GM12878 (cell line): ENCODE measurements at regions not wholly inside any gene's neighbourhood (a gene's known extent, or its start where the extent isn't known, plus 50 kb on each side); places are given as distances from the start of the nearest gene placed in this dataset.
A peak's percentile ranks its signal among the peaks of the same experiment; 100 is the strongest.

ENCODE experiments used
- ATAC-seq: fragments of 200-7000 bp; cut with Tn5 transposase; 3 replicates; pipeline ENCODE4 v1.9.1; 2020; ENCODE audit warnings: mild to moderate bottlenecking, moderate library complexity
- BruUV-seq: library from RNA; stranded (reverse); fragments of 400-500 nt; replicated peaks from 2 replicates; lab custom pipeline; 2021; lab: Mats Ljungman, UMichigan
- CTCF ChIA-PET: fragments of 300-600 bp; sonication (Branson Sonifier 250); formaldehyde crosslinking; extraction: SDS; loops from one replicate; lab custom pipeline; 2021; ENCODE audit warnings: inconsistent platforms; lab: Yijun Ruan, JAX
- POLR2A ChIA-PET: fragments of 350-600 bp; formaldehyde crosslinking; extraction: SDS; loops from one replicate; lab custom pipeline; 2021; ENCODE audit warnings: inconsistent platforms; lab: Charles Lee
- RAD21 ChIA-PET: fragments of 300-600 bp; sonication (Branson Sonifier 250); formaldehyde crosslinking; loops from one replicate; lab custom pipeline; 2023; ENCODE audit warnings: antibody characterized with exemption; ENCODE audit not compliant: unreplicated experiment; lab: Charles Lee
- SMC1A ChIA-PET: fragments of 300-600 bp; sonication (Branson Sonifier 250); formaldehyde crosslinking; loops from one replicate; lab custom pipeline; 2023; ENCODE audit not compliant: unreplicated experiment, uncharacterized antibody; lab: Charles Lee
- DNase-seq: peaks from one replicate; pipeline ENCODE4 v3.0.0-alpha.2; 2011; ENCODE audit warnings: low read depth, low spot score
- FAIRE-seq: peaks from 3 replicates; lab custom pipeline; 2011; peaks lifted over from hg19 to GRCh38; lab: Jason Lieb, UNC
- H2AFZ ChIP-seq: 2 replicates; pipeline ENCODE4 v1.6.0; 2011; ENCODE audit warnings: low read depth, low read length, control low read depth; ENCODE audit not compliant: control insufficient read depth
- H3K27ac ChIP-seq: 2 replicates; pipeline ENCODE4 v1.5.1; 2011; ENCODE audit warnings: control low read depth; ENCODE audit not compliant: control insufficient read depth, insufficient read depth
- H3K27me3 ChIP-seq, 2 experiments: replicated peaks in 1 of 2; 2 replicates each; pipeline versions ENCODE4 v1.6.0 to v1.6.1; 2011; ENCODE audit warnings: low read length in 1 of 2; ENCODE audit not compliant: control insufficient read depth in 2 of 2, insufficient read depth in 2 of 2
- H3K36me3 ChIP-seq, 2 experiments: 2 replicates each; pipeline ENCODE4 v1.5.1; 2011; ENCODE audit warnings: low read length in 1 of 2; ENCODE audit not compliant: control insufficient read depth in 2 of 2, insufficient read depth in 2 of 2
- H3K4me1 ChIP-seq: 2 replicates; pipeline ENCODE4 v1.6.1; 2011; ENCODE audit warnings: mild to moderate bottlenecking, low read length, moderate library complexity, mixed read lengths; ENCODE audit not compliant: control insufficient read depth, insufficient read depth
- H3K4me2 ChIP-seq: 2 replicates; pipeline ENCODE4 v1.6.0; 2011; ENCODE audit warnings: control low read depth; ENCODE audit not compliant: control insufficient read depth, insufficient read depth
- H3K4me3 ChIP-seq: fragments of 200-600 bp; sonication (generic); 2 replicates; pipeline ENCODE4 v1.5.1; 2016
- H3K79me2 ChIP-seq: 2 replicates; pipeline ENCODE4 v1.6.0; 2011; ENCODE audit warnings: low read length; ENCODE audit not compliant: control insufficient read depth, insufficient read depth
- H3K9ac ChIP-seq: 2 replicates; pipeline ENCODE4 v1.8.0; 2011; ENCODE audit warnings: low read length, control low read depth, mixed read lengths; ENCODE audit not compliant: control insufficient read depth, insufficient read depth
- H3K9me3 ChIP-seq: replicated peaks from 3 replicates; pipeline ENCODE4 v1.5.1; 2011; ENCODE audit warnings: mild to moderate bottlenecking, low read length; ENCODE audit not compliant: control insufficient read depth, insufficient read depth
- H4K20me1 ChIP-seq: 2 replicates; pipeline ENCODE4 v1.6.0; 2011; ENCODE audit not compliant: control insufficient read depth, insufficient read depth
- ASH2L ChIP-seq: fragments of 300-600, 200-600 bp; sonication (generic); IDR thresholded peaks from 2 replicates; pipeline ENCODE4 v1.6.1; 2017; ENCODE audit warnings: low read depth, mild to moderate bottlenecking, borderline replicate concordance
- BHLHE40 ChIP-seq, 2 experiments: fragments of 450-650 bp in 1 of 2; IDR thresholded peaks; 2 replicates each; pipeline ENCODE4 v1.6.1; 2011 to 2017; ENCODE audit warnings: low read depth in 2 of 2, borderline replicate concordance in 1 of 2, improper control_type of control experiment in 1 of 2, low read length in 1 of 2, mild to moderate bottlenecking in 1 of 2
- CHD1 ChIP-seq: IDR thresholded peaks from 2 replicates; pipeline ENCODE4 v1.6.1; 2012; ENCODE audit warnings: low read depth, low read length, improper control_type of control experiment
- MTA2 ChIP-seq: fragments of 450-650 bp; IDR thresholded peaks from 2 replicates; pipeline ENCODE4 v1.6.1; 2016; ENCODE audit warnings: low read depth, mild to moderate bottlenecking, moderate library complexity
- MXI1 ChIP-seq: fragments of 150-350 bp; IDR thresholded peaks from 2 replicates; pipeline ENCODE4 v1.6.1; 2011; ENCODE audit warnings: low read depth, mild to moderate bottlenecking, inconsistent platforms, low read length, improper control_type of control experiment
- MYC ChIP-seq: IDR thresholded peaks from 2 replicates; pipeline ENCODE4 v1.6.1; 2011; ENCODE audit warnings: mild to moderate bottlenecking, low read length, moderate library complexity, inconsistent platforms; ENCODE audit not compliant: insufficient read depth, insufficient replicate concordance, insufficient read length, severe bottlenecking
- NFIC ChIP-seq: IDR thresholded peaks from 2 replicates; pipeline ENCODE4 v1.6.1; 2012; ENCODE audit warnings: low read depth, mild to moderate bottlenecking, inconsistent platforms, low read length, moderate library complexity
- NFYA ChIP-seq: IDR thresholded peaks from 2 replicates; pipeline ENCODE4 v1.6.1; 2011; ENCODE audit warnings: low read depth, mild to moderate bottlenecking, low read length, improper control_type of control experiment, borderline replicate concordance
- NRF1 ChIP-seq: conservative IDR thresholded peaks from 2 replicates; pipeline ENCODE4 v1.6.1; 2011; ENCODE audit warnings: mild to moderate bottlenecking, low read depth, low read length, improper control_type of control experiment
- PAX5 ChIP-seq: IDR thresholded peaks from 2 replicates; pipeline ENCODE4 v1.6.1; 2011; ENCODE audit warnings: low read depth, low read length, borderline replicate concordance
- PML ChIP-seq: IDR thresholded peaks from 2 replicates; pipeline ENCODE4 v1.6.1; 2012; ENCODE audit warnings: low read length, inconsistent platforms
- RBBP5 ChIP-seq: fragments of 200-600 bp; sonication (generic); conservative IDR thresholded peaks from 2 replicates; pipeline ENCODE4 v1.6.1; 2016
- YY1 ChIP-seq: IDR thresholded peaks from 2 replicates; pipeline ENCODE4 v1.6.1; 2011; ENCODE audit warnings: low read depth, mild to moderate bottlenecking, low read length
- ZNF622 ChIP-seq: fragments of 450-650 bp; IDR thresholded peaks from 2 replicates; pipeline ENCODE4 v1.6.1; 2017; ENCODE audit warnings: mild to moderate bottlenecking, inconsistent platforms
- WGBS: methylation state at CpG from one replicate; pipeline ENCODE4 v1.1.6; 2016; ENCODE audit warnings: low lambda C conversion rate; ENCODE audit not compliant: insufficient replicate concordance, insufficient coverage; ENCODE audit errors: missing lambda C conversion rate; 5-methylcytosine and 5-hydroxymethylcytosine counted together
- in situ Hi-C: fragments of 300-500 bp; cut with MboI; formaldehyde crosslinking; loops from 9 replicates; pipeline ENCODE4 v1.14.3; 2018; ENCODE audit warnings: mixed read lengths
- intact Hi-C: fragments of 100-400 bp; cut with micrococcal nuclease; formaldehyde crosslinking; loops from one replicate; pipeline ENCODE4 v1.14.2; 2022; ENCODE audit not compliant: unreplicated experiment
- TF ChIP-seq, protein P1 (sequence below): fragments of 450-650 bp; IDR thresholded peaks from 2 replicates; pipeline ENCODE4 v1.6.1; 2018; ENCODE audit warnings: borderline replicate concordance, mild to moderate bottlenecking; ENCODE audit not compliant: partially characterized antibody

- ChIA-PET SMC1A (interaction anchor here (0.7 to 1.4 kb wide), 2 partner anchors 10 to 13 kb away, joined by 3 read pairs; no protein-coding TSS in a partner anchor), POLR2A (no interaction called here), RAD21 (no interaction called here), CTCF (interaction anchor here (0.6 to 1.7 kb wide), 3 partner anchors 9 to 630 kb away, joined by 3 to 5 read pairs (median 4); no protein-coding TSS in a partner anchor)
- no TSS peak for BruUV-seq
- no peaks in the 10 kb centered on the region for H3K4me1 ChIP-seq
- H3K4me3 ChIP-seq: no peak overlapping the region
- H3K36me3 ChIP-seq: no peaks in the 10 kb centered on the region
- H2AFZ ChIP-seq: no peak overlapping the region
- H3K79me2 ChIP-seq: no peaks in the 10 kb centered on the region
- TF ChIP-seq PAX5 (no peak), BHLHE40 (IDR thresholded peaks at IDR 0.05; ENCODE audit: borderline replicate concordance in 1 of 2, low read depth in 2 of 2, low read length in 1 of 2) (no peak), ASH2L (no peak)
- FAIRE-seq (no peak), DNase-seq (no peak), ATAC-seq (no peak)
- WGBS: 40% methylated on average over 1 of the region's 1 CpG
- in situ Hi-C loops: no loop called here
- H3K4me2 ChIP-seq: no peak overlapping the region
- no peaks in the 10 kb centered on the region for H3K27me3 ChIP-seq
- intact Hi-C loops: no loop called here
- no peak overlapping the region for H3K9ac ChIP-seq
- no peak overlapping the region for H3K27ac ChIP-seq
- H4K20me1 ChIP-seq: no peaks in the 10 kb centered on the region
- peaks cover 2% of the 10 kb centered on the region; the same call in 2 of the 3 replicates for H3K9me3 ChIP-seq
Observed at GRCh38 chr15:99902248-99902928, 169.2 kb upstream of the LYSMD4 start.

GRCh38 chr15:99895956-99896311, 162.7 kb upstream of the LYSMD4 start:
- ChIA-PET RAD21 (interaction anchor here (0.9 to 1.7 kb wide), 2 partner anchors 13 to 30 kb away, joined by 4 read pairs; no protein-coding TSS in a partner anchor), POLR2A (interaction anchor here (0.6 to 1.0 kb wide), 2 partner anchors 12 to 49 kb away, joined by 4 to 5 read pairs; no protein-coding TSS in a partner anchor), SMC1A (interaction anchor here (0.8 to 1.7 kb wide), 4 partner anchors 9 to 51 kb away, joined by 3 to 6 read pairs (median 6); no protein-coding TSS in a partner anchor), CTCF (interaction anchor here (1.0 kb wide), 2 partner anchors 139 to 192 kb away, joined by 3 to 4 read pairs; no protein-coding TSS in a partner anchor)
- no peaks in the 10 kb centered on the region for H3K36me3 ChIP-seq
- peaks cover 2% of the 10 kb centered on the region; the same call in 2 of the 3 replicates for H3K9me3 ChIP-seq
- H3K4me3 ChIP-seq: no peak overlapping the region
- BruUV-seq: no TSS peak
- H2AFZ ChIP-seq: peak overlapping the region; percentile 29
- 22% methylated on average over 4 of the region's 4 CpGs for WGBS
- 0 out of 2 replicates have a peak overlapping the region, but pooled peaks have one; percentile 33 for H3K4me2 ChIP-seq
- H3K27ac ChIP-seq: peak overlapping the region; percentile 78
- H3K79me2 ChIP-seq: no peaks in the 10 kb centered on the region
- no peaks in the 10 kb centered on the region for H3K27me3 ChIP-seq
- FAIRE-seq (no peak), ATAC-seq (peak; percentile 13; the same call in 2 of the 3 replicates), DNase-seq (no peak)
- H3K9ac ChIP-seq: no peak overlapping the region
- peaks cover 15% of the 10 kb centered on the region for H3K4me1 ChIP-seq
- intact Hi-C loops (no loop called here), in situ Hi-C loops (no loop called here)
- H4K20me1 ChIP-seq: no peaks in the 10 kb centered on the region
- TF ChIP-seq RBBP5: no peak
- TF ChIP-seq CHD1: no peak
- TF ChIP-seq MTA2: no peak
- no peak for TF ChIP-seq MYC
- no peak for TF ChIP-seq YY1
- TF ChIP-seq PML: no peak
- no peak for TF ChIP-seq NFIC
- no peak for TF ChIP-seq NRF1
- TF ChIP-seq, protein P1, sequence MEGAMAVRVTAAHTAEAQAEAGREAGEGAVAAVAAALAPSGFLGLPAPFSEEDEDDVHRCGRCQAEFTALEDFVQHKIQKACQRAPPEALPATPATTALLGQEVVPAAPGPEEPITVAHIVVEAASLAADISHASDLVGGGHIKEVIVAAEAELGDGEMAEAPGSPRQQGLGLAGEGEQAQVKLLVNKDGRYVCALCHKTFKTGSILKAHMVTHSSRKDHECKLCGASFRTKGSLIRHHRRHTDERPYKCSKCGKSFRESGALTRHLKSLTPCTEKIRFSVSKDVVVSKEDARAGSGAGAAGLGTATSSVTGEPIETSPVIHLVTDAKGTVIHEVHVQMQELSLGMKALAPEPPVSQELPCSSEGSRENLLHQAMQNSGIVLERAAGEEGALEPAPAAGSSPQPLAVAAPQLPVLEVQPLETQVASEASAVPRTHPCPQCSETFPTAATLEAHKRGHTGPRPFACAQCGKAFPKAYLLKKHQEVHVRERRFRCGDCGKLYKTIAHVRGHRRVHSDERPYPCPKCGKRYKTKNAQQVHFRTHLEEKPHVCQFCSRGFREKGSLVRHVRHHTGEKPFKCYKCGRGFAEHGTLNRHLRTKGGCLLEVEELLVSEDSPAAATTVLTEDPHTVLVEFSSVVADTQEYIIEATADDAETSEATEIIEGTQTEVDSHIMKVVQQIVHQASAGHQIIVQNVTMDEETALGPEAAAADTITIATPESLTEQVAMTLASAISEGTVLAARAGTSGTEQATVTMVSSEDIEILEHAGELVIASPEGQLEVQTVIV: no peak
- TF ChIP-seq MXI1: no peak
- TF ChIP-seq ZNF622: no peak
- no peak for TF ChIP-seq NFYA
